GM23248 (cell line): ENCODE measurements at regions not wholly inside any gene's neighbourhood (a gene's known extent, or its start where the extent isn't known, plus 50 kb on each side); places are given as distances from the start of the nearest gene placed in this dataset.

Source experiments
- EZH2 ChIP-seq: fragments of 200-600 bp; sonication (generic); IDR thresholded peaks from 2 replicates; pipeline ENCODE4 v1.6.1; 2018; ENCODE audit warnings: antibody characterized with exemption, mild to moderate bottlenecking; ENCODE audit not compliant: insufficient read depth, poor library complexity, severe bottlenecking
- EZH2phosphoT487 ChIP-seq: fragments of 200-600 bp; sonication (generic); IDR thresholded peaks from 2 replicates; pipeline ENCODE4 v1.6.1; 2018; ENCODE audit warnings: antibody characterized with exemption, moderate library complexity, mild to moderate bottlenecking, low read depth; ENCODE audit not compliant: insufficient read depth

DNA sequence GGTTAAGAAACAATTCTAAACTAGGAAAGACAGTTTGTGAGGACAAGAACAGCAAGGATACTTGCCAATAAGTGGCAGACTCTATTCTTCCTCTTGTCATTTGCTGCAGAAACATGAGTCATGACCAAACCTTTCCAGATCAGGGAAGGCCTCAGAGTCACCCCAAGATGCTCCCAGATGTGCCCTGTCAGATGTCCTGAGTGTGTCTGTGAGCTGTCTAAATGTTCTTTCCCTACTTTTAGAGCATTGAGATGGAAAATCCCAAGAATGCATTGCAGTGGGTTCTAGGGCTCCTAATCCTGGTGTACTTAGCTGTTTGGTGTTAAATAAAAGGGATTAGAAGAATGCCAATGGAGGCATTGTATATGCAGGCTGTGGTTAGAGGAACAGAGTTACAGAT, 57.5 kb upstream of the KIAA0040 start:
- TF ChIP-seq EZH2phosphoT487 (no peak), EZH2 (no peak)
